ENCODE measurements at regions not wholly inside any gene's neighbourhood (a gene's known extent, or its start where the extent isn't known, plus 50 kb on each side); places are given as distances from the start of the nearest gene placed in this dataset.
A peak's percentile ranks its signal among the peaks of the same experiment; 100 is the strongest.

DNA sequence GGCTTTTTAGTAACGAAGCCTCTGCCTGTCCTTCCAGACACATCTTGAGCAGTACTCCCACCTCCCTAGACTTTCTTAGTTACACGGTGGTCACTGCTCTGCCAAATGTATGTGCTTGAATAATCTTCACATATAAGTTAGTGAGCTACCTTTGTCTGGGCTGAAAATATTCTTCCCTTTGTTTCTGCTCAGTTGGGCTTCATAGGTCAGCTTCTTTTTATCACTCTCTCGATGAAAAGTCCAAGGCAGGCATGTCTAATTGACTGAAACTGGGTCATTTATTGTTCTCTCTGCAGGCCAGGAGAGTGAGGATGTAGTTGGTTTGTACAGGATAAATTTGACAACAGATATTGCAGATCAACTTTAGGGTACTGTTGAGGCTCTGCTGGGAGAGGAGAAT is 636.7 kb upstream of the IGFBP3 start (continued):
- no peak for TF ChIP-seq ZBTB40 (IDR thresholded peaks at IDR 0.05; ENCODE audit: borderline replicate concordance)
- TF ChIP-seq WRNIP1 (IDR thresholded peaks at IDR 0.05; ENCODE audit: borderline replicate concordance, low read depth, low read length): no peak
- TF ChIP-seq SIN3A (IDR thresholded peaks at IDR 0.05; ENCODE audit: low read depth, low read length): no peak
- TF ChIP-seq NFIC (IDR thresholded peaks at IDR 0.05; ENCODE audit: low read depth, low read length): no peak

DNA sequence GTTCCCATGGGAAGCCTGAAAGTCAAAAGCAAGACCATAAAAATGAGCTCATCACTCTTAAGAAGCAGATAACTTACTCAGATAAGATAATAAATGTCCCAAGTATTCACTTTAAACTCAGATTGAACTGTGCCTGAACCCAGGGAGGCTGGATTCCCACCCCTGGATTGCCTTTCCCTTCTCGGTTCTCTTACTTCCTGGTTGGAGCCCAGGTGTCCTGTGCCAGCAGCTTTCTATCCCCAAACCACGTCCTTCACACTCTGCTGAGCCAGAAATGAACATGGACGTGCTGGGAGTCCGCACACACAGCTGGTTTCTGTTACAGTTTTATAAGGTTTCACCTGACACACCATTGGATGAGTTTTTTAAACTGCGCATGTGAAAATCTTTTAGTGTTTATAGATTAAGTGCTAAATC is 636.2 kb upstream of the IGFBP3 start:
- no peaks in the 10 kb centered on the region for H3K27me3 ChIP-seq (replicated peaks in 1 of 2; ENCODE audit: control insufficient read depth in 2 of 2, insufficient read depth in 2 of 2, low read length in 1 of 2)
- H3K4me2 ChIP-seq (ENCODE audit: control insufficient read depth, insufficient read depth): no peak overlapping the region
- 20% methylated on average over 5 of the region's 5 CpGs for WGBS (ENCODE audit: insufficient coverage, insufficient replicate concordance, low lambda C conversion rate, missing lambda C conversion rate)
- no peaks in the 10 kb centered on the region for H4K20me1 ChIP-seq (ENCODE audit: control insufficient read depth, insufficient read depth)
- DNase-seq (ENCODE audit: low read depth, low spot score): no peak
- BruUV-seq (replicated peaks): no TSS peak
- no peak overlapping the region for H3K9ac ChIP-seq (ENCODE audit: control insufficient read depth, insufficient read depth, low read length)
- no peak overlapping the region for H2AFZ ChIP-seq (ENCODE audit: control insufficient read depth, low read depth, low read length)
- POLR2A ChIA-PET: no interaction called here
- CTCF ChIA-PET: interaction anchor here (1.6 kb wide), 1 partner anchor 43 kb away, joined by 4 read pairs; no protein-coding TSS in a partner anchor
- FAIRE-seq: no peak
- RAD21 ChIA-PET (ENCODE audit: unreplicated experiment): interaction anchor here (0.9 to 1.9 kb wide), 3 partner anchors 13 to 104 kb away, joined by 3 to 5 read pairs (median 4); no protein-coding TSS in a partner anchor
- ATAC-seq: no peak
- SMC1A ChIA-PET (ENCODE audit: uncharacterized antibody, unreplicated experiment): interaction anchor here (0.9 to 1.7 kb wide), 13 partner anchors 9 to 634 kb away, joined by 3 to 9 read pairs (median 4); no protein-coding TSS in a partner anchor
- no peak overlapping the region for H3K4me3 ChIP-seq
- no peaks in the 10 kb centered on the region for H3K36me3 ChIP-seq (ENCODE audit: control insufficient read depth in 2 of 2, insufficient read depth in 2 of 2, low read length in 1 of 2)
- intact Hi-C loops (cut with micrococcal nuclease; ENCODE audit: unreplicated experiment): no loop called here
- in situ Hi-C loops (cut with MboI): no loop called here
- no peaks in the 10 kb centered on the region for H3K9me3 ChIP-seq (replicated peaks; ENCODE audit: control insufficient read depth, insufficient read depth, low read length)
- no peak overlapping the region for H3K27ac ChIP-seq (ENCODE audit: control insufficient read depth, insufficient read depth)
- H3K79me2 ChIP-seq (ENCODE audit: control insufficient read depth, insufficient read depth, low read length): no peaks in the 10 kb centered on the region
- H3K4me1 ChIP-seq (ENCODE audit: control insufficient read depth, insufficient read depth, low read length): no peaks in the 10 kb centered on the region
- TF ChIP-seq TCF3 (IDR thresholded peaks at IDR 0.05; ENCODE audit: borderline replicate concordance, insufficient read depth, low read depth, low read length): no peak
- TF ChIP-seq IKZF1 (conservative IDR thresholded peaks at IDR 0.05): 0 out of 2 replicates have a peak, but pooled peaks have one; percentile 31
- no peak for TF ChIP-seq DPF2 (IDR thresholded peaks at IDR 0.05)
